ENCODE measurements at regions not wholly inside any gene's neighbourhood (a gene's known extent, or its start where the extent isn't known, plus 50 kb on each side); places are given as distances from the start of the nearest gene placed in this dataset.

GRCh38 chr6:67336014-67336413 is 1299.1 kb upstream of the ADGRB3 start:
- no peak for TF ChIP-seq REST (IDR thresholded peaks at IDR 0.05; ENCODE audit: insufficient read depth in 1 of 2, low read depth in 2 of 2, low read length in 2 of 2)
- no peak for TF ChIP-seq POLR2AphosphoS5 (IDR thresholded peaks at IDR 0.05; ENCODE audit: low read depth, low read length)
- TF ChIP-seq FOXP2 (optimal IDR thresholded peaks at IDR 0.05; ENCODE audit: borderline replicate concordance, extremely low read depth, extremely low read length, insufficient read depth), result no peak
- no peak for TF ChIP-seq SIN3A (IDR thresholded peaks at IDR 0.05; ENCODE audit: borderline replicate concordance, insufficient read depth, low read length)

- no peak for TF ChIP-seq POLR2AphosphoS5 (IDR thresholded peaks at IDR 0.05; ENCODE audit: low read depth, low read length)
- TF ChIP-seq REST (IDR thresholded peaks at IDR 0.05; ENCODE audit: insufficient read depth in 1 of 2, low read depth in 2 of 2, low read length in 2 of 2), result no peak
- TF ChIP-seq FOXP2 (optimal IDR thresholded peaks at IDR 0.05; ENCODE audit: borderline replicate concordance, extremely low read depth, extremely low read length, insufficient read depth), result no peak
- no peak for TF ChIP-seq SIN3A (IDR thresholded peaks at IDR 0.05; ENCODE audit: borderline replicate concordance, insufficient read depth, low read length)
- TF ChIP-seq TAF1 (IDR thresholded peaks at IDR 0.05; ENCODE audit: borderline replicate concordance, insufficient read depth, low read length), result no peak
These were observed 1303.8 kb upstream of the ADGRB3 start for GRCh38 chr6:67331304-67331703.

- TF ChIP-seq POLR2AphosphoS5 (IDR thresholded peaks at IDR 0.05; ENCODE audit: low read depth, low read length) (no peak), TAF1 (IDR thresholded peaks at IDR 0.05; ENCODE audit: borderline replicate concordance, insufficient read depth, low read length) (no peak), SIN3A (IDR thresholded peaks at IDR 0.05; ENCODE audit: borderline replicate concordance, insufficient read depth, low read length) (no peak), FOXP2 (optimal IDR thresholded peaks at IDR 0.05; ENCODE audit: borderline replicate concordance, extremely low read depth, extremely low read length, insufficient read depth) (no peak), REST (IDR thresholded peaks at IDR 0.05; ENCODE audit: insufficient read depth in 1 of 2, low read depth in 2 of 2, low read length in 2 of 2) (no peak)
These were observed 1306.8 kb upstream of the ADGRB3 start for GRCh38 chr6:67328269-67328668.

GRCh38 chr6:67300430-67301040 is 1334.5 kb upstream of the ADGRB3 start:
- TF ChIP-seq POLR2AphosphoS5 (IDR thresholded peaks at IDR 0.05; ENCODE audit: low read depth, low read length) (no peak), REST (IDR thresholded peaks at IDR 0.05; ENCODE audit: insufficient read depth in 1 of 2, low read depth in 2 of 2, low read length in 2 of 2) (no peak), TAF1 (IDR thresholded peaks at IDR 0.05; ENCODE audit: borderline replicate concordance, insufficient read depth, low read length) (no peak), SIN3A (IDR thresholded peaks at IDR 0.05; ENCODE audit: borderline replicate concordance, insufficient read depth, low read length) (no peak), FOXP2 (optimal IDR thresholded peaks at IDR 0.05; ENCODE audit: borderline replicate concordance, extremely low read depth, extremely low read length, insufficient read depth) (no peak)

GRCh38 chr6:67292169-67292568 is 1342.9 kb upstream of the ADGRB3 start:
- TF ChIP-seq FOXP2 (optimal IDR thresholded peaks at IDR 0.05; ENCODE audit: borderline replicate concordance, extremely low read depth, extremely low read length, insufficient read depth), result no peak
- TF ChIP-seq REST (IDR thresholded peaks at IDR 0.05; ENCODE audit: insufficient read depth in 1 of 2, low read depth in 2 of 2, low read length in 2 of 2), result no peak
- TF ChIP-seq SIN3A (IDR thresholded peaks at IDR 0.05; ENCODE audit: borderline replicate concordance, insufficient read depth, low read length), result no peak
- no peak for TF ChIP-seq TAF1 (IDR thresholded peaks at IDR 0.05; ENCODE audit: borderline replicate concordance, insufficient read depth, low read length)
- no peak for TF ChIP-seq POLR2AphosphoS5 (IDR thresholded peaks at IDR 0.05; ENCODE audit: low read depth, low read length)
